ENCODE measurements at regions not wholly inside any gene's neighbourhood (a gene's known extent, or its start where the extent isn't known, plus 50 kb on each side); places are given as distances from the start of the nearest gene placed in this dataset.

- no peak for TF ChIP-seq CTCF (IDR thresholded peaks at IDR 0.05)
- no peak for TF ChIP-seq POLR2A (IDR thresholded peaks at IDR 0.05)
- no peak for TF ChIP-seq EP300 (IDR thresholded peaks at IDR 0.05; ENCODE audit: low read depth)
Measured at GRCh38 chr1:5296095-5296494, 641.7 kb downstream of the AJAP1 start.
